K562 (cell line): ENCODE measurements at regions not wholly inside any gene's neighbourhood (a gene's known extent, or its start where the extent isn't known, plus 50 kb on each side); places are given as distances from the start of the nearest gene placed in this dataset.

ENCODE experiments used
- ATAC-seq: fragments of 200-7000 bp; cut with Tn5 transposase; 3 replicates; pipeline ENCODE4 v1.9.1; 2020; ENCODE audit warnings: moderate library complexity
- BruUV-seq: library from RNA; stranded (reverse); fragments of 400-500 nt; replicated peaks from 2 replicates; lab custom pipeline; 2021; lab: Mats Ljungman, UMichigan
- CTCF ChIA-PET: fragments of 300-600 bp; formaldehyde crosslinking; extraction: SDS; loops from one replicate; lab custom pipeline; 2021; ENCODE audit warnings: low intra/inter-chr PET ratio; lab: Yijun Ruan, JAX
- POLR2A ChIA-PET: fragments of 300-600, 350-650 bp; sonication (Branson Sonifier 250); formaldehyde crosslinking; extraction: SDS; loops from one replicate; lab custom pipeline; 2021; ENCODE audit warnings: antibody characterized with exemption, inconsistent platforms; lab: Yijun Ruan, JAX
- DNase-seq, 4 experiments: peaks; one replicate each; pipeline versions ENCODE4 v3.0.0 to v3.0.0-alpha.2; 2011 to 2018; ENCODE audit warnings: low spot score in 3 of 4, mixed read lengths in 3 of 4; ENCODE audit errors: extremely low read depth in 1 of 4
- FAIRE-seq: peaks from 2 replicates; lab custom pipeline; 2011; peaks lifted over from hg19 to GRCh38; lab: Jason Lieb, UNC
- H2AFZ ChIP-seq: 2 replicates; pipeline ENCODE4 v1.6.0; 2011; ENCODE audit warnings: low read depth, low read length, control low read depth, inconsistent platforms
- H3K27ac ChIP-seq: fragments of 200-600 bp; 3 replicates; pipeline ENCODE4 v1.8.0; 2011; ENCODE audit warnings: low read depth, mild to moderate bottlenecking, control low read depth, inconsistent platforms, low read length, moderate library complexity, mixed read lengths; ENCODE audit errors: extremely low read depth
- H3K27me3 ChIP-seq, 2 experiments: fragments of 300-600 bp in 1 of 2; 2 replicates in 1 of 2; 3 replicates in 1 of 2; pipeline versions ENCODE4 v1.6.0 to v1.8.0; 2011; ENCODE audit warnings: inconsistent platforms in 2 of 2, low read length in 2 of 2, mild to moderate bottlenecking in 1 of 2, mixed read lengths in 1 of 2, moderate library complexity in 1 of 2; ENCODE audit not compliant: control insufficient read depth in 2 of 2, insufficient read depth in 2 of 2
- H3K36me3 ChIP-seq: fragments of 300-600 bp; 3 replicates; pipeline ENCODE4 v1.8.0; 2011; ENCODE audit warnings: mild to moderate bottlenecking, low read length, inconsistent platforms; ENCODE audit not compliant: control insufficient read depth, insufficient read depth
- H3K4me1 ChIP-seq, 2 experiments: fragments of 200-600 bp in 1 of 2; replicated peaks in 1 of 2; 2 replicates in 1 of 2; 3 replicates in 1 of 2; pipeline versions ENCODE4 v1.5.1 to v1.8.0; 2011; ENCODE audit warnings: inconsistent platforms in 2 of 2, low read length in 2 of 2, mild to moderate bottlenecking in 1 of 2, mixed read lengths in 1 of 2, moderate library complexity in 1 of 2; ENCODE audit not compliant: control insufficient read depth in 2 of 2, insufficient read depth in 2 of 2
- H3K4me2 ChIP-seq: 2 replicates; pipeline ENCODE4 v1.6.1; 2011; ENCODE audit warnings: low read length, control low read depth, inconsistent platforms, mixed read lengths; ENCODE audit not compliant: insufficient read depth
- H3K4me3 ChIP-seq: fragments of 200-600 bp; sonication (generic), shearing (Covaris generic); 2 replicates; pipeline ENCODE4 v1.5.1; 2016; ENCODE audit warnings: control low read depth, inconsistent platforms
- H3K79me2 ChIP-seq: fragments of 200-600 bp; 3 replicates; pipeline ENCODE4 v1.8.0; 2011; ENCODE audit warnings: low read length, inconsistent platforms; ENCODE audit not compliant: control insufficient read depth, insufficient read depth
- H3K9ac ChIP-seq, 2 experiments: 2 replicates each; pipeline versions ENCODE4 v1.6.0 to v1.6.1; 2011; ENCODE audit warnings: low read depth in 2 of 2, low read length in 2 of 2, control low read depth in 1 of 2, inconsistent platforms in 1 of 2, mild to moderate bottlenecking in 1 of 2, mixed read lengths in 1 of 2; ENCODE audit not compliant: insufficient read depth in 1 of 2
- H3K9me1 ChIP-seq: one replicate; pipeline ENCODE4 v1.6.0; 2011; ENCODE audit warnings: inconsistent platforms, mild to moderate bottlenecking, low read length, moderate library complexity; ENCODE audit not compliant: control insufficient read depth, insufficient read depth
- H3K9me3 ChIP-seq: replicated peaks from 2 replicates; pipeline ENCODE4 v1.5.1; 2011; ENCODE audit warnings: low read depth, low read length, inconsistent platforms; ENCODE audit not compliant: control insufficient read depth, insufficient read depth
- H4K20me1 ChIP-seq: replicated peaks from 2 replicates; pipeline ENCODE4 v1.6.1; 2011; ENCODE audit warnings: low read length, inconsistent platforms, mixed read lengths; ENCODE audit not compliant: control insufficient read depth, insufficient read depth
- CEBPB ChIP-seq: fragments of 450-650 bp; IDR thresholded peaks from 2 replicates; pipeline ENCODE4 v1.6.1; 2016; ENCODE audit warnings: missing genetic modification characterization, missing compliant biosample characterization
- CEBPG ChIP-seq, 3 experiments: fragments of 200-800 bp in 1 of 3; sonication (Bioruptor generic) in 1 of 3; sonication (generic) in 1 of 3; formaldehyde crosslinking in 1 of 3; IDR thresholded peaks in 2 of 3; conservative IDR thresholded peaks in 1 of 3; 2 replicates each; pipeline versions ENCODE4 v1.6.1 to v1.8.0; 2016 to 2022; ENCODE audit warnings: missing compliant biosample characterization in 2 of 3, missing genetic modification characterization in 2 of 3, mild to moderate bottlenecking in 1 of 3, missing genetic modification reagents in 1 of 3
- SAP30 ChIP-seq: fragments of 200-600 bp; sonication (generic); IDR thresholded peaks from 2 replicates; pipeline ENCODE4 v1.6.1; 2012; ENCODE audit warnings: borderline replicate concordance, low read depth, mild to moderate bottlenecking, moderate library complexity, low read length, control low read depth, inconsistent platforms; ENCODE audit not compliant: insufficient read depth, poor library complexity, severe bottlenecking
- WGBS: fragments of 100-300 bp; shearing (Covaris generic); methylation state at CpG from one replicate; pipeline ENCODE4 v1.1.6; 2016; ENCODE audit warnings: low coverage, mixed read lengths; ENCODE audit not compliant: insufficient coverage; ENCODE audit errors: missing lambda C conversion rate; 5-methylcytosine and 5-hydroxymethylcytosine counted together
- in situ Hi-C: fragments of 300-500 bp; cut with MboI; formaldehyde crosslinking; loops from 4 replicates; pipeline ENCODE4 v1.15.0; 2018; ENCODE audit warnings: inconsistent platforms, mixed read lengths
- intact Hi-C: fragments of 100-400 bp; cut with micrococcal nuclease; formaldehyde crosslinking; loops from 2 replicates; pipeline ENCODE4 v1.14.2; 2022

DNA sequence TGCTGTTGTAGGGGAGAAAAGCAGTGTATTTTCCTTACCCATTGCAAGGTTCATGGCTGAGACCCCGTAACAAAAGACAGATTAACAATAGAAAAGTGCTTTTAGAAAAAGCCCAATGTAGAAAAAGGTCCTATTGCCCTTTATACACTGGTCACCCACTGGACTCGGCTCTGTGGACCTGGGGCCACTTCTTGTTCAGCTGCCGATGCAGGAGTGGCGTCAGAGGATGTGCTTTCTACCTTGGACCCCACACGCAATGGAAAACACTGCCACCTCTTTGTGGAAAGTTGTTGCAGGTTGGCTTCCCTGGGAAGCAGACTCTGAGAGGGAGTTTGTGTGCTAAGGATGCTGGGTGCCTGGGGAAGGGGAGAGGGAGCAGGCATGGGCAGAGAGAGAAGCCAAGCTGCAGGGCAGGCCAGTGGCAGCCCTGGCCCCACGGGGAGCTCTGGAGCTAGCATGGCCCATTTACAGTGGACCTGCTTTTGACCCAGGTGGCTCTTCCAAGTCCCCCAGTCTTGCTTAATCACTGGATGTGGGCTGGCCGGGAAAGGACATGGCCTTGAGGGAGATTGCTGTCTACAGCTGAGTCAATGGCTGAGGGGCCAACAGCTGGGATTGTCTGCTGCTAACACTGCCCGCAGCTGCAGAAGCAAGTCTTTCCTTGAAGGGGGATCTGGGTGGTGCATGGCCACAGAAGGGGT, 142.9 kb downstream of the CDC5L start:
- 4% methylated on average over 8 of the region's 8 CpGs for WGBS
- no peak overlapping the region for H3K9ac ChIP-seq
- H3K4me2 ChIP-seq = no peak overlapping the region
- TF ChIP-seq CEBPB (tag) (0 out of 2 replicates have a peak, but pooled peaks have one; percentile 15), CEBPG (CRISPR knock-in tag; IDR thresholded peaks at IDR 0.05) (no peak), CEBPG (tag; conservative IDR thresholded peaks at IDR 0.05 in 1 of 2, IDR thresholded peaks at IDR 0.05 in 1 of 2) (no peak), SAP30 (no peak)
- H3K36me3 ChIP-seq = no peaks in the 10 kb centered on the region
- in situ Hi-C loops = no loop called here
- no peak overlapping the region for H3K4me3 ChIP-seq
- no TSS peak for BruUV-seq
- no peaks in the 10 kb centered on the region for H3K79me2 ChIP-seq
- H2AFZ ChIP-seq = no peak overlapping the region
- H3K27ac ChIP-seq = no peak overlapping the region
- DNase-seq (no peak), FAIRE-seq (no peak), ATAC-seq (no peak; the same call in 2 of the 3 replicates)
- POLR2A ChIA-PET = interaction anchor here (0.5 to 0.7 kb wide), 3 partner anchors 15 to 1045 kb away, joined by 3 to 4 read pairs (median 3); no protein-coding TSS in a partner anchor
- peaks cover 25 to 74% of the 10 kb centered on the region in 2 experiments; a peak in 3 of 5 replicates for H3K27me3 ChIP-seq
- peaks cover 14% of the 10 kb centered on the region; the same call in 1 of the 2 replicates for H4K20me1 ChIP-seq
- H3K4me1 ChIP-seq = peaks cover 0 to 3% of the 10 kb centered on the region in 2 experiments; a peak in 1 of 5 replicates
- no peaks in the 10 kb centered on the region for H3K9me3 ChIP-seq
- CTCF ChIA-PET = no interaction called here
- intact Hi-C loops = no loop called here
- H3K9me1 ChIP-seq = no peaks in the 10 kb centered on the region
